Neural cell (in vitro differentiated cells): ENCODE measurements at regions not wholly inside any gene's neighbourhood (a gene's known extent, or its start where the extent isn't known, plus 50 kb on each side); places are given as distances from the start of the nearest gene placed in this dataset.

Source experiments
- H2AFZ ChIP-seq: fragments of 200-600, 300-800 bp; sonication (generic), shearing (Covaris generic); 2 replicates; pipeline ENCODE4 v1.6.0; 2014; ENCODE audit warnings: low read depth, mild to moderate bottlenecking, antibody characterized with exemption, low read length, moderate library complexity
- H3F3A ChIP-seq: fragments of 200-600 bp; shearing (Covaris generic); 2 replicates; pipeline ENCODE4 v1.6.1; 2016; ENCODE audit warnings: mild to moderate bottlenecking, moderate library complexity, mixed read lengths, antibody characterized with exemption, low read length; ENCODE audit not compliant: insufficient read depth, poor library complexity, severe bottlenecking
- H3K27ac ChIP-seq: fragments of 200-600, 300-800 bp; sonication (generic), shearing (Covaris generic); 2 replicates; pipeline ENCODE4 v1.5.1; 2014; ENCODE audit warnings: mild to moderate bottlenecking, low read length, moderate library complexity
- H3K27me3 ChIP-seq: fragments of 300-800, 200-600 bp; sonication (generic), shearing (Covaris generic); 2 replicates; pipeline ENCODE4 v1.6.0; 2014; ENCODE audit warnings: mild to moderate bottlenecking, low read depth, low read length, moderate library complexity; ENCODE audit not compliant: insufficient read depth
- H3K36me3 ChIP-seq: fragments of 300-800, 200-600 bp; sonication (generic), shearing (Covaris generic); 2 replicates; pipeline ENCODE4 v1.5.1; 2014; ENCODE audit warnings: mild to moderate bottlenecking, antibody characterized with exemption, low read length, moderate library complexity; ENCODE audit not compliant: insufficient read depth
- H3K4me2 ChIP-seq: fragments of 300-800, 200-600 bp; sonication (generic), shearing (Covaris generic); 2 replicates; pipeline ENCODE4 v1.6.0; 2014; ENCODE audit warnings: mild to moderate bottlenecking, low read length
- H3K4me3 ChIP-seq: fragments of 300-800, 200-600 bp; sonication (generic), shearing (Covaris generic); 2 replicates; pipeline ENCODE4 v1.5.1; 2014; ENCODE audit warnings: mild to moderate bottlenecking, low read length, moderate library complexity
- H3K79me2 ChIP-seq: fragments of 200-600 bp; shearing (Covaris generic); replicated peaks from 2 replicates; pipeline ENCODE4 v1.6.0; 2014; ENCODE audit warnings: mild to moderate bottlenecking, low read length, moderate library complexity; ENCODE audit not compliant: insufficient read depth
- H3K9ac ChIP-seq: fragments of 300-800, 200-600 bp; sonication (generic), shearing (Covaris generic); 2 replicates; pipeline ENCODE4 v1.6.1; 2016; ENCODE audit warnings: mild to moderate bottlenecking, low read length, mixed read lengths
- H3K9me2 ChIP-seq: fragments of 200-600 bp; shearing (Covaris generic); 2 replicates; pipeline ENCODE4 v1.6.1; 2016; ENCODE audit warnings: mild to moderate bottlenecking, low read length, mixed read lengths; ENCODE audit not compliant: insufficient read depth
- H3K9me3 ChIP-seq: fragments of 200-600, 300-800 bp; sonication (generic), shearing (Covaris generic); 2 replicates; pipeline ENCODE4 v1.6.1; 2016; ENCODE audit warnings: mild to moderate bottlenecking, mixed run types, low read length, moderate library complexity, mixed read lengths
- H4K20me1 ChIP-seq: fragments of 200-600 bp; shearing (Covaris generic); 2 replicates; pipeline ENCODE4 v1.6.1; 2016; ENCODE audit warnings: mild to moderate bottlenecking, mixed run types; ENCODE audit not compliant: insufficient read depth
- EP300 ChIP-seq: fragments of 450-650 bp; conservative IDR thresholded peaks from 2 replicates; pipeline ENCODE4 v1.6.1; 2014; ENCODE audit warnings: antibody characterized with exemption, mild to moderate bottlenecking, moderate library complexity; ENCODE audit not compliant: poor library complexity, severe bottlenecking
- EZH2 ChIP-seq: fragments of 200-600, 300-800 bp; shearing (Covaris generic), sonication (generic); IDR thresholded peaks from 2 replicates; pipeline ENCODE4 v1.6.1; 2014; ENCODE audit warnings: antibody characterized with exemption, low read length, borderline replicate concordance, mild to moderate bottlenecking; ENCODE audit not compliant: insufficient read depth, poor library complexity, severe bottlenecking
- MXI1 ChIP-seq: fragments of 450-650 bp; conservative IDR thresholded peaks from 2 replicates; pipeline ENCODE4 v1.6.1; 2014; ENCODE audit warnings: antibody characterized with exemption, mild to moderate bottlenecking; ENCODE audit not compliant: poor library complexity, severe bottlenecking
- POLR2AphosphoS5 ChIP-seq: IDR thresholded peaks from 2 replicates; pipeline ENCODE4 v1.6.1; 2012
- RAD21 ChIP-seq: fragments of 450-650 bp; conservative IDR thresholded peaks from 2 replicates; pipeline ENCODE4 v1.6.1; 2014; ENCODE audit warnings: antibody characterized with exemption, mild to moderate bottlenecking, moderate library complexity
- SMC3 ChIP-seq: fragments of 450-650 bp; conservative IDR thresholded peaks from 2 replicates; pipeline ENCODE4 v1.6.1; 2014; ENCODE audit warnings: antibody characterized with exemption, mild to moderate bottlenecking, moderate library complexity; ENCODE audit not compliant: poor library complexity
- TAF1 ChIP-seq: IDR thresholded peaks from 2 replicates; pipeline ENCODE4 v1.6.1; 2012; ENCODE audit warnings: low read depth
- TF ChIP-seq, protein P1 (sequence below): fragments of 450-650 bp; IDR thresholded peaks from 2 replicates; pipeline ENCODE4 v1.5.1; 2014; ENCODE audit warnings: antibody characterized with exemption, mild to moderate bottlenecking, moderate library complexity; ENCODE audit not compliant: poor library complexity, severe bottlenecking
- TF ChIP-seq, protein P2 (sequence below): IDR thresholded peaks from 2 replicates; pipeline ENCODE4 v1.6.1; 2012; ENCODE audit warnings: borderline replicate concordance

DNA sequence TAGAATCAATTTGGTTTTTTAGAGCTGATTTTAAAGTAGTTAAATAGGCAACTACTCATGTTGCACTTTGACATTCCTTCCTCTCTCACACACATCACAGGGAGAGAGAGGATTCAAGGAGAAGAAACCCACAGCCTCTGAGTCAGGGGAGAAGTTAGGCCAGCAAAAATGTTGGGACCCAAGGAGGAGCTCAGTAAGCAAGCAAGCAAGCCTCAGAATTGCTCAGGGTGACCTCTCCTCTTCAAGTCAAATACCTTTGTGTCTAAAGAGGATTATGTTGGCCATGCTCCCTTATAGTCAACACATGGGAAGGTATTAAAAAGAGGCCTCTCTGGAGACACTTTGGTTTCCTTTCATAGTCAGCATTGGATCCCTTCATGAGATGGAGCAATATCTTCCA lies 80.5 kb upstream of the WARS2 start:
- no peaks in the 10 kb centered on the region for H4K20me1 ChIP-seq
- no peaks in the 10 kb centered on the region for H3K27me3 ChIP-seq
- H2AFZ ChIP-seq: no peak overlapping the region
- H3K79me2 ChIP-seq: no peaks in the 10 kb centered on the region
- H3K27ac ChIP-seq: no peak overlapping the region
- no peaks in the 10 kb centered on the region for H3K9me3 ChIP-seq
- no peaks in the 10 kb centered on the region for H3K9me2 ChIP-seq
- no peaks in the 10 kb centered on the region for H3K36me3 ChIP-seq
- no peaks in the 10 kb centered on the region for H3F3A ChIP-seq
- H3K4me3 ChIP-seq: no peak overlapping the region
- no peak overlapping the region for H3K9ac ChIP-seq
- H3K4me2 ChIP-seq: no peak overlapping the region
- TF ChIP-seq RAD21 (no peak), EP300 (no peak), POLR2AphosphoS5 (no peak), MXI1 (no peak), TAF1 (no peak), EZH2 (no peak), SMC3 (no peak)
- TF ChIP-seq, protein P1, sequence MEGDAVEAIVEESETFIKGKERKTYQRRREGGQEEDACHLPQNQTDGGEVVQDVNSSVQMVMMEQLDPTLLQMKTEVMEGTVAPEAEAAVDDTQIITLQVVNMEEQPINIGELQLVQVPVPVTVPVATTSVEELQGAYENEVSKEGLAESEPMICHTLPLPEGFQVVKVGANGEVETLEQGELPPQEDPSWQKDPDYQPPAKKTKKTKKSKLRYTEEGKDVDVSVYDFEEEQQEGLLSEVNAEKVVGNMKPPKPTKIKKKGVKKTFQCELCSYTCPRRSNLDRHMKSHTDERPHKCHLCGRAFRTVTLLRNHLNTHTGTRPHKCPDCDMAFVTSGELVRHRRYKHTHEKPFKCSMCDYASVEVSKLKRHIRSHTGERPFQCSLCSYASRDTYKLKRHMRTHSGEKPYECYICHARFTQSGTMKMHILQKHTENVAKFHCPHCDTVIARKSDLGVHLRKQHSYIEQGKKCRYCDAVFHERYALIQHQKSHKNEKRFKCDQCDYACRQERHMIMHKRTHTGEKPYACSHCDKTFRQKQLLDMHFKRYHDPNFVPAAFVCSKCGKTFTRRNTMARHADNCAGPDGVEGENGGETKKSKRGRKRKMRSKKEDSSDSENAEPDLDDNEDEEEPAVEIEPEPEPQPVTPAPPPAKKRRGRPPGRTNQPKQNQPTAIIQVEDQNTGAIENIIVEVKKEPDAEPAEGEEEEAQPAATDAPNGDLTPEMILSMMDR: no peak
- TF ChIP-seq, protein P2, sequence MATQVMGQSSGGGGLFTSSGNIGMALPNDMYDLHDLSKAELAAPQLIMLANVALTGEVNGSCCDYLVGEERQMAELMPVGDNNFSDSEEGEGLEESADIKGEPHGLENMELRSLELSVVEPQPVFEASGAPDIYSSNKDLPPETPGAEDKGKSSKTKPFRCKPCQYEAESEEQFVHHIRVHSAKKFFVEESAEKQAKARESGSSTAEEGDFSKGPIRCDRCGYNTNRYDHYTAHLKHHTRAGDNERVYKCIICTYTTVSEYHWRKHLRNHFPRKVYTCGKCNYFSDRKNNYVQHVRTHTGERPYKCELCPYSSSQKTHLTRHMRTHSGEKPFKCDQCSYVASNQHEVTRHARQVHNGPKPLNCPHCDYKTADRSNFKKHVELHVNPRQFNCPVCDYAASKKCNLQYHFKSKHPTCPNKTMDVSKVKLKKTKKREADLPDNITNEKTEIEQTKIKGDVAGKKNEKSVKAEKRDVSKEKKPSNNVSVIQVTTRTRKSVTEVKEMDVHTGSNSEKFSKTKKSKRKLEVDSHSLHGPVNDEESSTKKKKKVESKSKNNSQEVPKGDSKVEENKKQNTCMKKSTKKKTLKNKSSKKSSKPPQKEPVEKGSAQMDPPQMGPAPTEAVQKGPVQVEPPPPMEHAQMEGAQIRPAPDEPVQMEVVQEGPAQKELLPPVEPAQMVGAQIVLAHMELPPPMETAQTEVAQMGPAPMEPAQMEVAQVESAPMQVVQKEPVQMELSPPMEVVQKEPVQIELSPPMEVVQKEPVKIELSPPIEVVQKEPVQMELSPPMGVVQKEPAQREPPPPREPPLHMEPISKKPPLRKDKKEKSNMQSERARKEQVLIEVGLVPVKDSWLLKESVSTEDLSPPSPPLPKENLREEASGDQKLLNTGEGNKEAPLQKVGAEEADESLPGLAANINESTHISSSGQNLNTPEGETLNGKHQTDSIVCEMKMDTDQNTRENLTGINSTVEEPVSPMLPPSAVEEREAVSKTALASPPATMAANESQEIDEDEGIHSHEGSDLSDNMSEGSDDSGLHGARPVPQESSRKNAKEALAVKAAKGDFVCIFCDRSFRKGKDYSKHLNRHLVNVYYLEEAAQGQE: no peak

DNA sequence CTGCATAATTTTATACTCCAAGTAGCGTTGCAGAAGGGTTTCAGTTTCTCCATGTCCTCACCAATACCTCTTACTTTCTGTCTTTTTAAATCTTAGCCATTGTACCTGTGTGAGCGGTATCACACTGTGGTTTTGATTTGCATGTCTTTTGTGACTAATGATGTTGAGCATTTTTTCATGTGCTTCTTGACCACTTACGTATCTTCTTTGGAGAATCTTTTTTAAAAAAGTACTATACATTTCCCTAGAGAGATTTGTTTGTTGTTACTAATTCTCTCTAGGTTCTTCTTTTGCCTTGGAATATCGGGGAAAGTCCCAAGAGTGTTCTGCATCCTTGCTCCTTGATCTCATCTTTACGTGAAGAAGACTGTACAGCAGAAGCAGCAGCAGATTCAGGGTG lies 81.8 kb upstream of the WARS2 start:
- Histone ChIP-seq H2AFZ (no peak overlapping the region), H3K9me3 (no peaks in the 10 kb centered on the region), H3K36me3 (no peaks in the 10 kb centered on the region), H4K20me1 (no peaks in the 10 kb centered on the region), H3K27me3 (no peaks in the 10 kb centered on the region), H3K4me3 (no peak overlapping the region), H3K27ac (no peak overlapping the region), H3F3A (no peaks in the 10 kb centered on the region), H3K9me2 (no peaks in the 10 kb centered on the region), H3K4me2 (no peak overlapping the region), H3K79me2 (no peaks in the 10 kb centered on the region), H3K9ac (no peak overlapping the region)
- TF ChIP-seq, protein P1: no peak
- no peak for TF ChIP-seq SMC3
- no peak for TF ChIP-seq RAD21
- no peak for TF ChIP-seq POLR2AphosphoS5
- no peak for TF ChIP-seq EP300
- TF ChIP-seq MXI1: no peak
- no peak for TF ChIP-seq TAF1
- no peak for TF ChIP-seq EZH2
- TF ChIP-seq, protein P2: no peak
